ENCODE measurements at regions not wholly inside any gene's neighbourhood (a gene's known extent, or its start where the extent isn't known, plus 50 kb on each side); places are given as distances from the start of the nearest gene placed in this dataset.

DNA sequence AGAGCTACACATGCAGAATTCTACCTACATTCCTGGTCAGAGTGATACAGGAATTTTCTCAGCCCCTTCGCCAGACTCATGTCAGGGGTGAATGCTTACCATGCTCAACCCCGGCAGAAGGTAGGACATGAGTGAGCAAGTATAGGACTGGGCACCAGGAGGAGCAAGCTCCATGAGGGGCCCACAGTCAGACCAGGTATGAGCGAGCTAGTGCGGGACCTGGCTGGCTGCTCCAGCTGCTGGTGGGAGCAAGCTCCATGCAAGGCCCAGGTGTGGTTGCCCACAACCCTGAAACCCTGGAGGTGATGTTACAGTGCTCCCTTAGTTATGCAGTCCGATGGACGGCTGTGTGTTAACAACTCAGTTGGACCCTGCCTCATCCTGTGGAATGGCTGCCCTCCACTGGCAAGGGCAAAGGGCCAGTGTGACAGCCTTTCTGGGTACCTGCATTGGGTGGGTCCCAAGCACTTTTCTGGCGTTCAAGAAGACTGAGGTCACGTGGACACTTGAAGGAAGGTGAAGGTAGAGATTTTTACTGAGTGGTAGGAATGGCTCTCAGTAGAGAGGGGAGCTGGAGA is 503.5 kb upstream of the CITED2 start:
- CTCF ChIA-PET = interaction anchor here (0.7 kb wide), 1 partner anchor 508 kb away, joined by 4 read pairs; no protein-coding TSS in a partner anchor
- no peak for TF ChIP-seq CTCF (IDR thresholded peaks at IDR 0.05)
- intact Hi-C loops (cut with micrococcal nuclease) = no loop called here
- no peak overlapping the region for H3K4me3 Mint-ChIP-seq
- H3K9me3 Mint-ChIP-seq = no peaks in the 10 kb centered on the region
- DNase-seq (no peak), ATAC-seq (ENCODE audit: low read depth) (no peak)
- no peaks in the 10 kb centered on the region for H3K36me3 Mint-ChIP-seq (ENCODE audit: low read depth)
- POLR2A ChIA-PET = no interaction called here
- peaks cover 2% of the 10 kb centered on the region for H3K27me3 Mint-ChIP-seq
- peaks cover 10% of the 10 kb centered on the region for H3K4me1 Mint-ChIP-seq
- H3K27ac Mint-ChIP-seq = no peak overlapping the region

GRCh38 chr6:139872665-139873064 is 498.2 kb upstream of the CITED2 start:
- CTCF ChIA-PET = no interaction called here
- POLR2A ChIA-PET = no interaction called here
- no peak overlapping the region for H3K4me3 Mint-ChIP-seq
- no peak for ATAC-seq (ENCODE audit: low read depth)
- intact Hi-C loops (cut with micrococcal nuclease) = no loop called here
- H3K9me3 Mint-ChIP-seq = no peaks in the 10 kb centered on the region
- TF ChIP-seq CTCF (IDR thresholded peaks at IDR 0.05) = no peak
- no peaks in the 10 kb centered on the region for H3K4me1 Mint-ChIP-seq
- H3K27me3 Mint-ChIP-seq = peaks cover 2% of the 10 kb centered on the region
- DNase-seq = no peak
- H3K27ac Mint-ChIP-seq = no peak overlapping the region
- H3K36me3 Mint-ChIP-seq (ENCODE audit: low read depth) = no peaks in the 10 kb centered on the region

GRCh38 chr6:139871803-139872510 is 497.5 kb upstream of the CITED2 start:
- DNase-seq = no peak
- no peaks in the 10 kb centered on the region for H3K9me3 Mint-ChIP-seq
- no peak overlapping the region for H3K27ac Mint-ChIP-seq
- no peak for ATAC-seq (ENCODE audit: low read depth)
- intact Hi-C loops (cut with micrococcal nuclease) = no loop called here
- no peaks in the 10 kb centered on the region for H3K36me3 Mint-ChIP-seq (ENCODE audit: low read depth)
- no peak overlapping the region for H3K4me3 Mint-ChIP-seq
- peaks cover 2% of the 10 kb centered on the region for H3K27me3 Mint-ChIP-seq
- H3K4me1 Mint-ChIP-seq = no peaks in the 10 kb centered on the region
- POLR2A ChIA-PET = no interaction called here
- CTCF ChIA-PET = no interaction called here
- no peak for TF ChIP-seq CTCF (IDR thresholded peaks at IDR 0.05)

- CTCF ChIA-PET = no interaction called here
Measured at GRCh38 chr6:139871165-139871710, 496.8 kb upstream of the CITED2 start.

More at GRCh38 chr6:139871165-139871710, 496.8 kb upstream of the CITED2 start:
- Mint-ChIP-seq H3K4me3 (no peak overlapping the region), H3K9me3 (no peaks in the 10 kb centered on the region), H3K36me3 (ENCODE audit: low read depth) (no peaks in the 10 kb centered on the region), H3K27ac (no peak overlapping the region), H3K27me3 (peaks cover 2% of the 10 kb centered on the region), H3K4me1 (no peaks in the 10 kb centered on the region)
- POLR2A ChIA-PET = no interaction called here
- intact Hi-C loops (cut with micrococcal nuclease) = no loop called here
- ATAC-seq (ENCODE audit: low read depth) (no peak), DNase-seq (no peak)
- no peak for TF ChIP-seq CTCF (IDR thresholded peaks at IDR 0.05)
